ENCODE measurements at regions not wholly inside any gene's neighbourhood (a gene's known extent, or its start where the extent isn't known, plus 50 kb on each side); places are given as distances from the start of the nearest gene placed in this dataset.

- TF ChIP-seq, protein P1, sequence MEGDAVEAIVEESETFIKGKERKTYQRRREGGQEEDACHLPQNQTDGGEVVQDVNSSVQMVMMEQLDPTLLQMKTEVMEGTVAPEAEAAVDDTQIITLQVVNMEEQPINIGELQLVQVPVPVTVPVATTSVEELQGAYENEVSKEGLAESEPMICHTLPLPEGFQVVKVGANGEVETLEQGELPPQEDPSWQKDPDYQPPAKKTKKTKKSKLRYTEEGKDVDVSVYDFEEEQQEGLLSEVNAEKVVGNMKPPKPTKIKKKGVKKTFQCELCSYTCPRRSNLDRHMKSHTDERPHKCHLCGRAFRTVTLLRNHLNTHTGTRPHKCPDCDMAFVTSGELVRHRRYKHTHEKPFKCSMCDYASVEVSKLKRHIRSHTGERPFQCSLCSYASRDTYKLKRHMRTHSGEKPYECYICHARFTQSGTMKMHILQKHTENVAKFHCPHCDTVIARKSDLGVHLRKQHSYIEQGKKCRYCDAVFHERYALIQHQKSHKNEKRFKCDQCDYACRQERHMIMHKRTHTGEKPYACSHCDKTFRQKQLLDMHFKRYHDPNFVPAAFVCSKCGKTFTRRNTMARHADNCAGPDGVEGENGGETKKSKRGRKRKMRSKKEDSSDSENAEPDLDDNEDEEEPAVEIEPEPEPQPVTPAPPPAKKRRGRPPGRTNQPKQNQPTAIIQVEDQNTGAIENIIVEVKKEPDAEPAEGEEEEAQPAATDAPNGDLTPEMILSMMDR (IDR thresholded peaks at IDR 0.05) = no peak
- no peak for TF ChIP-seq EP300 (IDR thresholded peaks at IDR 0.05)
- no peak for TF ChIP-seq POLR2A (IDR thresholded peaks at IDR 0.05)
- no peak for TF ChIP-seq POLR2AphosphoS5 (IDR thresholded peaks at IDR 0.05)
These were observed 106.8 kb upstream of the SLC4A4 start for GRCh38 chr4:71232056-71232430.
